Midbrain (tissue), 1 donor: ENCODE measurements at regions not wholly inside any gene's neighbourhood (a gene's known extent, or its start where the extent isn't known, plus 50 kb on each side); places are given as distances from the start of the nearest gene placed in this dataset.

ENCODE experiments used
- DNase-seq: peaks from one replicate; lab custom pipeline; 2025; lab: John Stamatoyannopoulos, UW

DNA sequence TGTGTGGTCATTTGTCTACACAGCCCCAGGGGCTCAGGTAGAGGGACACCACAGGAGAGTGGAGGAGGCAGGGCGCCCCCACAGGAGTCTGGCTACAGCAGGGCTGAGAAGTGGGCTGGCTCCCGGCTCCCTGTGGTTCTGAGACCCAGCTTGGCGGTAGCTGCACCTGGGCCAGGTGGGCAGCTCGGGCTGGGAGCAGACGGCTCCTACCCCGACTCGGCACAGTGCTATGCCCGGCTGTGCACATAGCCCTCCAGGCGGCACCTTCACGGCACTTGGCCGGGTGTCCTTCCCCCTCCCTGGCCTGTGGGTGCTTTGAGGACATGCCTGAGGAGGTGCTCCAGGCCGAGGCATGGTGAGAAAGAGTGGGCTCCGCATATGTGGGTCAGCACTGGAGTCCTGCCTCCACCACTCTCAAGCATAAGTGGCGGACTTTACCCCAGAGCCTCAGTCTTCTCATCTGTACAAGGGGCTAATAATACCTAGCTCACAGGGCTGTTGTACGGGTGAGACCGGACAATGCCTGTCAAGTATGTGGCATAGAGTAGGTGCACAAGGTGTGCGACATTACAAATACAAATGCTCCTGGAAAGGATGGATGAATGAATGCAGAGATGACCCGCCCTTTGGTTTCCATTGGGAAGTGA, 50.1 kb upstream of the JPH3 start:
- DNase-seq = no peak

DNA sequence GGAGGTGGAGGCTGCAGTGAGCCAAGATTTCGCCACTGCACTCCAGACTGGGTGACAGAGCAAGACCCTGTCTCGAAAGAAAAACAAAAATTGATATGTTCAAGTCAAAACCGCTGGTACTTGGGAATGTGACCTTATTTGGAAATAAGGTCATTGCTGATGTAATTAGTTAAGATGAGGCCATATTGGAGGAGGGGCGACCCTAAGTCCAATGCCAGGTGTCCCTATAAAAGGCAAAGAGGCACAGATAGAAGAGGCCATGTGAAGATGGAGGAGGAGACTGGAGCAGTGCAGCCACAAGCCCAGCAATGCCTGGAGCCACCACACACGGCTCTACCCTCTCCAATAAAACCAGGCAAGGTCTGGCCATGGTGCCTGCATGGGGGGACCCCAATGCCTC, 50.8 kb upstream of the JPH3 start:
- no peak for DNase-seq

DNA sequence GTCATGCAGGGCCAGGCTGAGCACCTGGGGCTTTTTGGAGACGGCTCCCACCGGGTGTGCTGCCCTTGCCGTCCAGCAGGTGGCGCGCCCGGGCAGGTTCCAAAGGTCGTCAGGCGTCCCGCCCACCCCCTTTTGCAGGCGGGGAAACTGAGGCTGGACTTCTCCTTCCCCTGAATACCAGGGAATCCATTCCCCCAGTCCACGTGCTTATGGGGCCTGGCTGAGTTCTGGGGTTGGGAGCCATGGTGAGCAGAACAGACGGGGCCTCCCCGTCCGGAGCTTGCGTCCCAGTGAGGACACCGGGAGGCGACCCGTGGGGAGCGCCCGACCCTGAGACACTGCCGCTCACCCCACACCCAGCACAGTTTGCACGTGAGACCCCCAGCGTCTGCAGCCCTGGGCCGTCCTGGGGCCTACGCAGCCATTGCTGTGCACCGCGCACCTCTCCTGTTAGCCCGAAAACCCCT, 51.8 kb upstream of the JPH3 start:
- peak; percentile 8 for DNase-seq

DNA sequence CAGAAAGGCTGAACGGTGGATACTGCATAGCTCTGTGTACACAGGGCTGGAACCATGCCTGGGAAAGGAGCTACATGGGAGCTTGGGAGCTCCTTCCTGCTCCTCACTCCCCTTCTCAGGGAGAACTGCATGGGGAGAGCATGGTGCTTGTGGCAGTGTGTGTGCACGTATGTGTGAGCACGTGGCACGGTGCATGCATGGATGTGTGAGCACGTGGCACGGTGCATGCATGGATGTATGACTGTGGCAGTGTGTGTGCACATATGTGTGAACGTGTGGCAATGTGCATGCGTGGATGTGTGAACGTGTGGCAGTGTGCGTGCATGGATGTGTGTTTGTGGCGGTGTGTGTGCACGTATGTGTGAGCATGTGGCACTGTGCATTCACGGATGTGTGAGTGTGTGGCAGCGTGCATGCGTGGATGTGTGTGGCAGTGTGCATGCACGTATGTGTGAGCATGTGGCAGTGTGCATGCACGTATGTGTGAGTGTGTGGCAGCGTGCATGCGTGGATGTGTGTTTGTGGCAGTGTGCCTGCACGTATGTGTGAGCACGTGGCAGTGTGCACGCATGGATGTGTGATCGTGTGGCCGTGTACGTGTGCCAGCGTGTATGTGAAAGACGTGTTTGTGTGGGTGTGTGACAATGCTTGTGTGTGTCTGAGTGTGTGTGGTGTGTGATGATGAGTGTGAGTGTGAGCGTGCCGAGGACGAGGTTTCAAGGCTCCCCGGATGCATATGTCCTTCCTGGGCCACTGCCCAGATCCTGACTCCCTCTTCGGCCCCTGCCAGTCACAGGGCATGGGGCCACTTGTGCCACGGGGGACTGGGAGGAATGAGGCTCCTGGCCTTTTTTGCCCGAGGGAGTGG, 52.4 kb upstream of the JPH3 start:
- DNase-seq = no peak

DNA sequence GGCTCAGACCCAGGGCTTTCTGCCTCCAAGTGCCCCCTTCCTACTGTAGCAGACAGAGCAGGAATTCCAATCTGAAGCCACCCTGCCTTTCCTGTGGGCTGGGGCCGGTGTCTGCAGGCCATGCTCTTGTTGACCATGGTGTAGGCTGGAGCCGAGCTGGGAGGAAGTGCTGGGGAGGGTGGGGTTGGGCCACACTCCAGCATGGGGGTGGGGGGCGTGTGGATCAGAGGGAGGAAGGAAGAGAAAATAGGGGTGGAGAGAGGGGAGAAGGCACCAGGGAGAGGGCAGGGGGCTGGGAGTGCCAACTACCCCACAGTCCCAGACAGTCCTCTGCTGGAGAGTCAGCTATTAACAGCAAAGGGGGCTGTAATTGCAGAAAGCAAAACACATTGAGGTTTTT, 54.3 kb upstream of the JPH3 start:
- no peak for DNase-seq

DNA sequence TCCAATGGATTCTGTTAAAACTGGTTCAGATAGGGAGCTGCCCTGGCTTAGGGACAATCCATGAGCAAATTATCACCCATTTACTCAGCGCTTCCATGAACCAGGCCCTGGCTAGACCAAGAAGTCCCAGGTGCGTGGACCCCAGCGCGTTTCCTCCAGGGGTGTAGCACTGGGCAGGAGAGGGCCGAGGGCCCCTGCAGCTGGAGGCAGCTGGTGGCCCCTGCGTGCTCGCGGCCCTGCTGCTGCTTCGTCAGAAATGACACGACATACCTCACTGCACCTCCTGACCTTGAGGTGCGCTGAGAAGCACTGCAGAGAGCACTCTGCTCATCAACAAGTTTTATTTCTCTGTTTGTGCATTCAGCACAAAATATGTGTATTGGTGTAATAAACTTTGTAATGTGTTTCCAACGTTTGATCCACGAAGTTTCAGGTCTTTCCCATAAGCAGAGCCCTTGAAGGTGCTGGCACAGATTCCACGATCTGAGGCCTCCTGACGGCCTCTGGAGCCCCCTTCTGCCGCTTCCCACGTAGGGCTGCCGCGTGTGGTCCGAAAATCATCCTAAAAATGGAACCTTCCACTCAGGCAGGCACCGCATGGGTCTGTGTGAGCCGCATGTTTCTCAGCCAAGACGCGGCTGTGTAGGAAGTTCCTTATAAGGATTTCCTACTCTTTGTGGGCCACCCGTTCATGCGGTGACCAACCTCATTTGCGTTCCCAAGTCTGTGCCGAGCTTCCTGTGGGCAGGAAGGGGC, 50.8 kb upstream of the ZCCHC14 start:
- no peak for DNase-seq

DNA sequence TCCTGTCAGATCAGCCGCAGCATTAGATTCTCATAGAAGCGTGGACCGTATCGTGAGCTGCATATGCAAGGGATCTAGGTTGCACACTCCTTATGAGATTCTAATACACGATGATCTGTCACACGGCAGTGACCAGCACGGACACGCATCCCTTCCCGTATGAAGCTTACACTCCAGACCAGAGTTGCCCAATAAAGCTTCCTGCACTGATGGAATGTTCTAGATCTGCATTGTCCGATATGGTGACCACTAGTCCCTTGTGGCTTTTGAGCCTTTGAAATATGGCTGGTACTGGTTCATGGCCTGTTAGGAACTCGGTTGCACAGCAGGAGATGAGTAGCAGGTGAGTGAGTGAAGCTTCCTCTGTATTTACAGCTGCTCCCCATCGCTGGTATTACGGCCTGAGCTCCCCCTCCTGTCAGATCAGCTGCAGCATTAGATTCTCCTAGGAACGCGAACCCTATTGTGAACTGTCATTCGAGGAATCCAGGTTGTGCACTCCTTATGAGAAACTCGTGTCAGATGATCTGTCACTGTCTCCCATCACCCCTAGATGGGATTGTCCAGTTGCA, 49.8 kb upstream of the ZCCHC14 start:
- no peak for DNase-seq
